ENCODE measurements at regions not wholly inside any gene's neighbourhood (a gene's known extent, or its start where the extent isn't known, plus 50 kb on each side); places are given as distances from the start of the nearest gene placed in this dataset.

- Histone ChIP-seq H3K27ac (ENCODE audit: low read length) (peak overlapping the region; percentile 27; the same call in 1 of the 2 replicates), H3K9ac (ENCODE audit: low read length) (no peak overlapping the region), H3K36me3 (ENCODE audit: low read depth, low read length) (no peaks in the 10 kb centered on the region), H2AFZ (ENCODE audit: low read length) (no peak overlapping the region), H3K4me1 (ENCODE audit: insufficient read depth, low read length) (peaks cover 13% of the 10 kb centered on the region), H3K4me2 (ENCODE audit: low read length) (peak overlapping the region; percentile 39; the same call in 1 of the 2 replicates), H3F3A (ENCODE audit: low read length, unreplicated experiment) (no peaks in the 10 kb centered on the region), H3K79me2 (ENCODE audit: low read length) (no peaks in the 10 kb centered on the region), H4K20me1 (ENCODE audit: low read length) (no peaks in the 10 kb centered on the region), H3K9me2 (replicated peaks; ENCODE audit: low read length) (no peaks in the 10 kb centered on the region), H3K9me3 (ENCODE audit: low read length) (no peaks in the 10 kb centered on the region), H3K27me3 (ENCODE audit: low read length) (no peaks in the 10 kb centered on the region), H3K4me3 (ENCODE audit: low read length) (no peak overlapping the region)
- no TSS peak for BruUV-seq (replicated peaks)
- ChIA-PET POLR2A (ENCODE audit: unreplicated experiment) (no interaction called here), CTCF (interaction anchor here (0.6 kb wide), 1 partner anchor 47 kb away, joined by 3 read pairs; no protein-coding TSS in a partner anchor)
- intact Hi-C loops (cut with micrococcal nuclease): no loop called here
- TF ChIP-seq EZH2phosphoT487 (IDR thresholded peaks at IDR 0.05; ENCODE audit: borderline replicate concordance, low read length): no peak
- TF ChIP-seq EZH2 (IDR thresholded peaks at IDR 0.05; ENCODE audit: low read length, unreplicated experiment): no peak
- no peak; the same call in 1 of the 2 replicates for ATAC-seq
- DNase-seq: peak; percentile 16
Measured at GRCh38 chr1:147046189-147046862, 108.2 kb downstream of the NBPF12 start.
